ENCODE measurements at regions not wholly inside any gene's neighbourhood (a gene's known extent, or its start where the extent isn't known, plus 50 kb on each side); places are given as distances from the start of the nearest gene placed in this dataset.
"Not testable (repeated sequence)": the region's sequence is repeated elsewhere in the genome, so short reads cannot be mapped to it uniquely, and the experiment has no call there.

GRCh38 chr1:174097426-174097825 lies 61.9 kb upstream of the RABGAP1L start:
- Mint-ChIP-seq H3K4me3 (no peak overlapping the region), H3K4me1 (peaks cover 4% of the 10 kb centered on the region in 2 experiments; a peak in 2 of 4 replicates), H3K27me3 (ENCODE audit: low read depth) (no peaks in the 10 kb centered on the region), H3K36me3 (ENCODE audit: insufficient read depth in 1 of 3, low read depth in 3 of 3) (no peaks in the 10 kb centered on the region), H3K9me3 (no peaks in the 10 kb centered on the region), H3K27ac (no peak overlapping the region)
- Histone ChIP-seq H3K27ac (ENCODE audit: insufficient read length, low read depth, low read length) (no peak overlapping the region), H3K4me2 (ENCODE audit: insufficient read depth, insufficient read length, low read length) (no peak overlapping the region), H4K91ac (ENCODE audit: insufficient read length, low read depth, low read length) (no peak overlapping the region), H2BK15ac (ENCODE audit: low read depth, low read length) (no peak overlapping the region), H3K23me2 (ENCODE audit: insufficient read length, low read depth, low read length, poor library complexity, severe bottlenecking) (no peaks in the 10 kb centered on the region), H3K79me2 (ENCODE audit: insufficient read depth, low read length) (no peaks in the 10 kb centered on the region), H2AFZ (ENCODE audit: low read length) (no peak overlapping the region), H3K18ac (ENCODE audit: insufficient read length, low read depth, low read length) (no peak overlapping the region), H4K5ac (ENCODE audit: insufficient read length, low read depth, low read length) (no peak overlapping the region), H3K4me1 (ENCODE audit: insufficient read depth, low read length) (no peaks in the 10 kb centered on the region), H3K27me3 (ENCODE audit: insufficient read depth, low read length) (no peaks in the 10 kb centered on the region), H3K9ac (ENCODE audit: extremely low read depth, insufficient read length, low read length) (no peak overlapping the region), H3K14ac (ENCODE audit: insufficient read depth, low read length) (no peak overlapping the region), H2AK5ac (ENCODE audit: insufficient read length, low read length) (no peak overlapping the region), H2BK120ac (ENCODE audit: low read depth, low read length, poor library complexity, severe bottlenecking) (no peak overlapping the region), H3K79me1 (ENCODE audit: insufficient read depth, low read depth, low read length, poor library complexity, severe bottlenecking) (no peaks in the 10 kb centered on the region), H4K8ac (replicated peaks; ENCODE audit: insufficient read length, low read depth, low read length) (no peak overlapping the region), H3K23ac (ENCODE audit: insufficient read length, low read depth, low read length) (no peak overlapping the region), H4K20me1 (ENCODE audit: control insufficient read depth, insufficient read depth, insufficient read length) (no peaks in the 10 kb centered on the region), H3K4ac (ENCODE audit: low read depth, low read length) (no peak overlapping the region), H2BK5ac (ENCODE audit: insufficient read length, low read length) (no peak overlapping the region), H2BK12ac (ENCODE audit: insufficient read length, low read depth, low read length) (no peak overlapping the region), H3K9me3 (ENCODE audit: control insufficient read depth, low read depth, low read length) (no peaks in the 10 kb centered on the region), H3K56ac (ENCODE audit: insufficient read length, low read depth, low read length) (no peak overlapping the region), H2BK20ac (ENCODE audit: low read depth, low read length, poor library complexity, severe bottlenecking) (no peak overlapping the region), H3T11ph (ENCODE audit: low read length) (no peak overlapping the region)
- WGBS (ENCODE audit: extremely low coverage, insufficient read length, low lambda C conversion rate), result no CpG with 5 or more reads among the region's 2 CpGs
- DNase-seq, result no peak
- no peak for TF ChIP-seq CTCF (conservative IDR thresholded peaks at IDR 0.05)

- DNase-seq; H2AK5ac ChIP-seq (ENCODE audit: insufficient read length, low read length); H3K27ac ChIP-seq (ENCODE audit: insufficient read length, low read depth, low read length); H3K4me2 ChIP-seq (ENCODE audit: insufficient read depth, insufficient read length, low read length); H2BK12ac ChIP-seq (ENCODE audit: insufficient read length, low read depth, low read length); H3K4me1 Mint-ChIP-seq; H2BK120ac ChIP-seq (ENCODE audit: low read depth, low read length, poor library complexity, severe bottlenecking); H2AFZ ChIP-seq (ENCODE audit: low read length); H3K9ac ChIP-seq (ENCODE audit: extremely low read depth, insufficient read length, low read length); H4K91ac ChIP-seq (ENCODE audit: insufficient read length, low read depth, low read length); H4K8ac ChIP-seq (replicated peaks; ENCODE audit: insufficient read length, low read depth, low read length); H3K14ac ChIP-seq (ENCODE audit: insufficient read depth, low read length); H3K4me1 ChIP-seq (ENCODE audit: insufficient read depth, low read length); H3K56ac ChIP-seq (ENCODE audit: insufficient read length, low read depth, low read length); H2BK20ac ChIP-seq (ENCODE audit: low read depth, low read length, poor library complexity, severe bottlenecking); H3K9me3 ChIP-seq (ENCODE audit: control insufficient read depth, low read depth, low read length); H3T11ph ChIP-seq (ENCODE audit: low read length); H3K27me3 Mint-ChIP-seq (ENCODE audit: low read depth); H3K9me3 Mint-ChIP-seq; H4K20me1 ChIP-seq (ENCODE audit: control insufficient read depth, insufficient read depth, insufficient read length); H3K79me2 ChIP-seq (ENCODE audit: insufficient read depth, low read length); H2BK5ac ChIP-seq (ENCODE audit: insufficient read length, low read length); H3K23me2 ChIP-seq (ENCODE audit: insufficient read length, low read depth, low read length, poor library complexity, severe bottlenecking); H3K36me3 Mint-ChIP-seq (ENCODE audit: insufficient read depth in 1 of 3, low read depth in 3 of 3); H2BK15ac ChIP-seq (ENCODE audit: low read depth, low read length); H3K79me1 ChIP-seq (ENCODE audit: insufficient read depth, low read depth, low read length, poor library complexity, severe bottlenecking); H4K5ac ChIP-seq (ENCODE audit: insufficient read length, low read depth, low read length); H3K27ac Mint-ChIP-seq; H3K23ac ChIP-seq (ENCODE audit: insufficient read length, low read depth, low read length); H3K18ac ChIP-seq (ENCODE audit: insufficient read length, low read depth, low read length); H3K27me3 ChIP-seq (ENCODE audit: insufficient read depth, low read length); H3K4me3 Mint-ChIP-seq; H3K4ac ChIP-seq (ENCODE audit: low read depth, low read length): not testable (repeated sequence)
- no CpG with 5 or more reads among the region's 5 CpGs for WGBS (ENCODE audit: extremely low coverage, insufficient read length, low lambda C conversion rate)
Observed at GRCh38 chr1:174093789-174094188, 65.5 kb upstream of the RABGAP1L start.

Measured in H9 (cell line).